NCI-H2107 (cell line): ENCODE measurements at regions not wholly inside any gene's neighbourhood (a gene's known extent, or its start where the extent isn't known, plus 50 kb on each side); places are given as distances from the start of the nearest gene placed in this dataset.
"Not testable (repeated sequence)": the region's sequence is repeated elsewhere in the genome, so short reads cannot be mapped to it uniquely, and the experiment has no call there.

Experiments
- DNase-seq: peaks from one replicate; lab custom pipeline; 2025; lab: John Stamatoyannopoulos, UW

- DNase-seq, result no peak
Measured at GRCh38 chr3:78313332-78313731, 1273.4 kb downstream of the ROBO2 start.

GRCh38 chr3:78314327-78314726 lies 1274.4 kb downstream of the ROBO2 start:
- no peak for DNase-seq

GRCh38 chr3:78317774-78318173 lies 1277.9 kb downstream of the ROBO2 start:
- DNase-seq, result no peak

GRCh38 chr3:78322780-78323179 lies 1282.9 kb downstream of the ROBO2 start:
- DNase-seq, result peak; percentile 21

GRCh38 chr3:78337801-78338211 lies 1297.9 kb downstream of the ROBO2 start:
- DNase-seq, result no peak

GRCh38 chr3:78338405-78338804 lies 1298.5 kb downstream of the ROBO2 start:
- no peak for DNase-seq

- DNase-seq, result no peak
Measured at GRCh38 chr3:78343221-78343620, 1303.3 kb downstream of the ROBO2 start.

- not testable (repeated sequence) for DNase-seq
Measured at GRCh38 chr3:78344267-78344666, 1304.4 kb downstream of the ROBO2 start.

GRCh38 chr3:78344918-78345317 lies 1305.0 kb downstream of the ROBO2 start:
- no peak for DNase-seq

- no peak for DNase-seq
Measured at GRCh38 chr3:78347176-78347575, 1307.3 kb downstream of the ROBO2 start.

- no peak for DNase-seq
Measured at GRCh38 chr3:78348664-78349063, 1308.8 kb downstream of the ROBO2 start.

GRCh38 chr3:78349571-78349970 lies 1309.7 kb downstream of the ROBO2 start:
- DNase-seq, result no peak

GRCh38 chr3:78351334-78351733 lies 1311.4 kb downstream of the ROBO2 start:
- no peak for DNase-seq

GRCh38 chr3:78353231-78353630 lies 1313.3 kb downstream of the ROBO2 start:
- DNase-seq, result no peak

- no peak for DNase-seq
Measured at GRCh38 chr3:78360849-78361248, 1321.0 kb downstream of the ROBO2 start.

GRCh38 chr3:78368636-78369345 lies 1328.9 kb downstream of the ROBO2 start:
- DNase-seq, result no peak

GRCh38 chr3:78390221-78390620 lies 1350.3 kb downstream of the ROBO2 start:
- no peak for DNase-seq

- DNase-seq, result no peak
Measured at GRCh38 chr3:78398401-78398800, 1358.5 kb downstream of the ROBO2 start.

GRCh38 chr3:78402720-78403119 lies 1362.8 kb downstream of the ROBO2 start:
- DNase-seq, result no peak

GRCh38 chr3:78405745-78406144 lies 1362.1 kb downstream of the ROBO1 start:
- DNase-seq, result no peak

- no peak for DNase-seq
Measured at GRCh38 chr3:78406396-78406795, 1361.4 kb downstream of the ROBO1 start.

- no peak for DNase-seq
Measured at GRCh38 chr3:78410077-78410476, 1357.7 kb downstream of the ROBO1 start.

GRCh38 chr3:78414261-78414660 lies 1353.5 kb downstream of the ROBO1 start:
- no peak for DNase-seq

GRCh38 chr3:78420611-78421010 lies 1347.2 kb downstream of the ROBO1 start:
- no peak for DNase-seq
